Cardiac muscle cell (in vitro differentiated cells and primary cell): ENCODE measurements at regions not wholly inside any gene's neighbourhood (a gene's known extent, or its start where the extent isn't known, plus 50 kb on each side); places are given as distances from the start of the nearest gene placed in this dataset.
A peak's percentile ranks its signal among the peaks of the same experiment; 100 is the strongest.

ENCODE experiments used
- DNase-seq, 2 donors: peaks; one replicate each; pipeline versions ENCODE4 v3.0.0 to v3.0.0-alpha.2; 2010 to 2017; ENCODE audit warnings: low read depth in 1 of 2, low spot score in 1 of 2
- H3K27ac ChIP-seq: fragments of 200-600 bp; sonication (generic); 2 replicates; pipeline ENCODE4 v1.5.1; 2016
- H3K27me3 ChIP-seq: fragments of 200-600 bp; sonication (generic); 2 replicates; pipeline ENCODE4 v1.6.0; 2016; ENCODE audit warnings: control low read depth
- H3K36me3 ChIP-seq: fragments of 200-600 bp; sonication (generic); 2 replicates; pipeline ENCODE4 v1.5.1; 2016; ENCODE audit warnings: control low read depth
- H3K4me1 ChIP-seq: fragments of 200-600 bp; sonication (generic); 2 replicates; pipeline ENCODE4 v1.8.1; 2017; ENCODE audit warnings: low read depth, mild to moderate bottlenecking, mixed run types
- H3K4me3 ChIP-seq: fragments of 200-600 bp; sonication (generic); 2 replicates; pipeline ENCODE4 v1.5.1; 2016; ENCODE audit warnings: mild to moderate bottlenecking
- H3K9me3 ChIP-seq: fragments of 200-600 bp; sonication (generic); 2 replicates; pipeline ENCODE4 v1.5.1; 2017; ENCODE audit warnings: low read depth, mild to moderate bottlenecking, control low read depth
- TF ChIP-seq, protein P1 (sequence below): IDR thresholded peaks from 2 replicates; pipeline ENCODE4 v1.5.1; 2012; ENCODE audit warnings: low read depth, mild to moderate bottlenecking, low read length

DNA sequence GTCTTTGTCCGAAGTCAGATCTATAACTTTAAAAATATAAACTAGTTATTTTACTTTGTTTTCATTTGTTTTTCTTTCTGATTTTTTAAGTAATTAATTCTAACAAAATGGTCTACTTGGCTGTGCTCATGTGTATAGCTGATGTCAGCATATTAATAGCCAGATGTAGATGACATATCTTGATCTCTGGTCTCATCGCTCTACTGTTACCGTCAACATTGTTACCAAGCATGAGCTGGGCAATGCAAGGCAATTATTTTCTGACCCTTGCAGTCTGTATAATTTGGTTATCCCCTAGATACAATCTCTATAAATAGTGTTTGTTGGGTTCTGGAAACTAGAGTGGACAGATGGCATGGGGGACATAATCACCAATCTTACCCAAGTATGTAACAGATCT, 151.6 kb upstream of the PTPRK start:
- TF ChIP-seq, protein P1, sequence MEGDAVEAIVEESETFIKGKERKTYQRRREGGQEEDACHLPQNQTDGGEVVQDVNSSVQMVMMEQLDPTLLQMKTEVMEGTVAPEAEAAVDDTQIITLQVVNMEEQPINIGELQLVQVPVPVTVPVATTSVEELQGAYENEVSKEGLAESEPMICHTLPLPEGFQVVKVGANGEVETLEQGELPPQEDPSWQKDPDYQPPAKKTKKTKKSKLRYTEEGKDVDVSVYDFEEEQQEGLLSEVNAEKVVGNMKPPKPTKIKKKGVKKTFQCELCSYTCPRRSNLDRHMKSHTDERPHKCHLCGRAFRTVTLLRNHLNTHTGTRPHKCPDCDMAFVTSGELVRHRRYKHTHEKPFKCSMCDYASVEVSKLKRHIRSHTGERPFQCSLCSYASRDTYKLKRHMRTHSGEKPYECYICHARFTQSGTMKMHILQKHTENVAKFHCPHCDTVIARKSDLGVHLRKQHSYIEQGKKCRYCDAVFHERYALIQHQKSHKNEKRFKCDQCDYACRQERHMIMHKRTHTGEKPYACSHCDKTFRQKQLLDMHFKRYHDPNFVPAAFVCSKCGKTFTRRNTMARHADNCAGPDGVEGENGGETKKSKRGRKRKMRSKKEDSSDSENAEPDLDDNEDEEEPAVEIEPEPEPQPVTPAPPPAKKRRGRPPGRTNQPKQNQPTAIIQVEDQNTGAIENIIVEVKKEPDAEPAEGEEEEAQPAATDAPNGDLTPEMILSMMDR, result no peak
- DNase-seq, result no peak
- H3K4me3 ChIP-seq, result no peak overlapping the region
- H3K9me3 ChIP-seq, result no peaks in the 10 kb centered on the region
- peaks cover 4% of the 10 kb centered on the region for H3K4me1 ChIP-seq
- H3K27me3 ChIP-seq, result no peaks in the 10 kb centered on the region
- H3K36me3 ChIP-seq, result no peaks in the 10 kb centered on the region
- H3K27ac ChIP-seq, result no peak overlapping the region

DNA sequence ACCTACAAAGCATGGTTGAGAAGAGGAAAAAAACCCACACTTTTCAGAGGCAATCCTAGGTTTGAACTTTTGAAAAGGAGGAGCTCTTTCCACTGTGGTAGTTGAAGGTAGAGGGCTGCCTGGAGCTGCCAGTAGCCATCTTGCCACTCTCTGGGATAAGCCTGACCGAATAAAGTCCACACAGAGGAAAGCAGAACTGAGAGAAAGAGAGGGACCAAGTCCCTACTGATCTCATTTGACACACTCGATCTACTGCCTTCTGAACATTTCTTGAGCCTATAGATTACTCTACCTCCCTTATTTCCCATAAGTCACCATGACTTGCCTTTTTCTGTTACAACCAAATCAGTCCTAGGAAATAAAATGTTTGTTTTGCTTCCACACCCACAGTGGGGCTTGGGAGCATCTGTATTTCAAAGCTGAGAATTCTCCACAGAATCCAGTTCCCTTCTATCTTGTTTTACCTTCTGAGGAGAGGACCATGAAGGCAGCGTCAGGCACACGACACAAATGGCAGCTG, 147.0 kb upstream of the PTPRK start:
- TF ChIP-seq, protein P1, result no peak
- no peaks in the 10 kb centered on the region for H3K36me3 ChIP-seq
- H3K27ac ChIP-seq, result no peak overlapping the region
- no peak for DNase-seq
- H3K4me3 ChIP-seq, result no peak overlapping the region
- H3K9me3 ChIP-seq, result no peaks in the 10 kb centered on the region
- H3K4me1 ChIP-seq, result peaks cover 20% of the 10 kb centered on the region
- H3K27me3 ChIP-seq, result no peaks in the 10 kb centered on the region

DNA sequence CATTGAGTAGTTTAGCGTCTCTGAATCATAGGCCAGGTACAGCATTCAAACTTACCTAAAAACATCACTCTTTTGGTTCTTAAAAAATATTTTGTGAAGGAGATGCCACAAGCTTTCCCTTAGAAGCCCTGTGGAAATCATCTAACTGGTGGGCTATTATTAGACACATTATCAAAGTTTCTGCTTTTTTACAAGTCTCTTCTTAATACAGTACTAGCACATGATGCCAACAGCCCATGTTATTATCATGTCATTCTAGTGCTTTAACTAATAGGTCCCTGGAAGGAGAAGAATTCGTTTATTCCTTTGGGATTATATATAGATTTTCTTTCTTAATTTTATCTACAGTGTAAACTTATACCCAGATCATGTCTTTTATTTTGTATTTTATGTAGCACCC, 146.0 kb upstream of the PTPRK start:
- TF ChIP-seq, protein P1, result no peak
- peaks cover 20% of the 10 kb centered on the region for H3K4me1 ChIP-seq
- no peaks in the 10 kb centered on the region for H3K27me3 ChIP-seq
- DNase-seq, result no peak
- H3K9me3 ChIP-seq, result no peaks in the 10 kb centered on the region
- no peaks in the 10 kb centered on the region for H3K36me3 ChIP-seq
- no peak overlapping the region for H3K27ac ChIP-seq
- H3K4me3 ChIP-seq, result no peak overlapping the region

DNA sequence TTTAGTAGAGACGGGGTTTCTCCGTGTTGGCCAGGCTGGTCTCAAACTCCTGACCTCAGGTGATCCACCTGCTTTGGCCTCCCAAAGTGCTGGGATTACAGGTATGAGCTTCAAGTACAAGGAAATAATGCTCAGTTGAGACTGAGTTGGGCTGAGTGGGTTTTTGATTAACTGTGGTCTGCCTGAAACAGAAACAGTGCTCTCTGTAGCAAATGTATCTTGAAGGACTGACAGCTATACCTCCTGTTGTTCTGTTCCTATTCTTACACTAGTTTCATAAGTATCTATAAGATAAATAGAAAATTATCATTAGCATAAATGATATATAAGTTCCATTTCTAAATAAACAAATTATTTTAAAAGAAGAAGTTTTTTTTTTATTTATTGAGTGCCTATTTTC, 142.8 kb upstream of the PTPRK start:
- TF ChIP-seq, protein P1, result no peak
- H3K36me3 ChIP-seq, result no peaks in the 10 kb centered on the region
- peaks cover 20% of the 10 kb centered on the region for H3K4me1 ChIP-seq
- no peak overlapping the region for H3K4me3 ChIP-seq
- no peaks in the 10 kb centered on the region for H3K27me3 ChIP-seq
- no peaks in the 10 kb centered on the region for H3K9me3 ChIP-seq
- DNase-seq, result no peak
- no peak overlapping the region for H3K27ac ChIP-seq

DNA sequence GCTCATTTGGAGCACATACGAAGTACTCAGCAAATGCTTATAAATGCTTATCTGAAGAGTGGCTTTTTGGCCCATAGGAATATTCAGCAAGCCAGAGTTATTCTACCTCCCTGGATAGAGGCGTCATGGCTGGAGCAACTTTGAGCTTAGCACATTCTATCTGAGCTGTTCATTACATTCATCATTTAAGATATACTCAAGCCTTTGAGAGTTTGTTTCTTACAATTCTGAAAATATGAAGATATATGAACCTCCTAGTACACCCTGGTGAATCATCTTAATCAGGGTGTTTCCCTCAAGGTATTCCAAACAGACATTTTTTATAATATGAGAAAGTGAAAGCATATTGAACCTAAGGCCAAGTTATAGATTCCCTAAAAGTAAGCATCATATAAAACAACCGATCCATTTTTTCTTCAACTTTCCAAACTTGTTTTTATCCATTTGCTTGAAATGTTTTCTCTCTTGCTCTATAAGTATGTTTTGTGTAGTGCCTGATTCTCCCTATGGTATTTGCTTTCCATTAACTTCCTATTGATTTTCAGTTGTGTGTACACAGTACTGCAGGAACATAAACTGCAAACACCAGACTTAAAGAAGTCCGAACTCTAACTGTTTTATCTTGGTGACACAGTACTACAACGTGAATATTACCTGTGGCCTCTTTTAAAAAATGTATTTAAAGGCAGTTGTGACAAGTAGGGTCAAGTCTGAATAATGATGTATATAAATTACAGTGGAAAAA, 139.7 kb upstream of the PTPRK start:
- TF ChIP-seq, protein P1, result no peak
- H3K27me3 ChIP-seq, result no peaks in the 10 kb centered on the region
- no peak overlapping the region for H3K4me3 ChIP-seq
- H3K27ac ChIP-seq, result no peak overlapping the region
- peak in 1 of 2 donors; percentile 7 for DNase-seq
- no peaks in the 10 kb centered on the region for H3K36me3 ChIP-seq
- H3K4me1 ChIP-seq, result no peaks in the 10 kb centered on the region
- no peaks in the 10 kb centered on the region for H3K9me3 ChIP-seq
